A549 (cell line): ENCODE measurements at regions not wholly inside any gene's neighbourhood (a gene's known extent, or its start where the extent isn't known, plus 50 kb on each side); places are given as distances from the start of the nearest gene placed in this dataset.

ENCODE experiments used
- CTCF ChIP-seq: fragments of >200 bp; sonication (Bioruptor Twin); formaldehyde crosslinking; IDR thresholded peaks from 3 replicates; pipeline ENCODE4 v1.5.1; 2016
- JUN ChIP-seq, 2 experiments: fragments of >200 bp; sonication (Bioruptor Twin); formaldehyde crosslinking; IDR thresholded peaks; 2 replicates in 1 of 2; 3 replicates in 1 of 2; pipeline ENCODE4 v1.6.1; 2016 to 2017
- KDM1A ChIP-seq: fragments of 200-600 bp; sonication (generic); IDR thresholded peaks from 2 replicates; pipeline ENCODE4 v1.6.1; 2016; ENCODE audit warnings: low read depth, mild to moderate bottlenecking
- MAX ChIP-seq: IDR thresholded peaks from 2 replicates; pipeline ENCODE4 v1.6.1; 2012
- POLR2A ChIP-seq: IDR thresholded peaks from 2 replicates; pipeline ENCODE4 v1.6.1; 2012; ENCODE audit warnings: mild to moderate bottlenecking, low read length
- USF2 ChIP-seq: fragments of 450-650 bp; IDR thresholded peaks from 2 replicates; pipeline ENCODE4 v1.6.1; 2014; ENCODE audit warnings: antibody characterized with exemption

GRCh38 chrY:8572916-8573315 lies 764.3 kb upstream of the TSPY4 start:
- TF ChIP-seq CTCF: no peak
- no peak for TF ChIP-seq KDM1A
- TF ChIP-seq POLR2A: no peak
- TF ChIP-seq MAX: no peak
- no peak for TF ChIP-seq USF2
- TF ChIP-seq JUN (IDR thresholded peaks at IDR 0.05): no peak
